ENCODE measurements at regions not wholly inside any gene's neighbourhood (a gene's known extent, or its start where the extent isn't known, plus 50 kb on each side); places are given as distances from the start of the nearest gene placed in this dataset.

DNA sequence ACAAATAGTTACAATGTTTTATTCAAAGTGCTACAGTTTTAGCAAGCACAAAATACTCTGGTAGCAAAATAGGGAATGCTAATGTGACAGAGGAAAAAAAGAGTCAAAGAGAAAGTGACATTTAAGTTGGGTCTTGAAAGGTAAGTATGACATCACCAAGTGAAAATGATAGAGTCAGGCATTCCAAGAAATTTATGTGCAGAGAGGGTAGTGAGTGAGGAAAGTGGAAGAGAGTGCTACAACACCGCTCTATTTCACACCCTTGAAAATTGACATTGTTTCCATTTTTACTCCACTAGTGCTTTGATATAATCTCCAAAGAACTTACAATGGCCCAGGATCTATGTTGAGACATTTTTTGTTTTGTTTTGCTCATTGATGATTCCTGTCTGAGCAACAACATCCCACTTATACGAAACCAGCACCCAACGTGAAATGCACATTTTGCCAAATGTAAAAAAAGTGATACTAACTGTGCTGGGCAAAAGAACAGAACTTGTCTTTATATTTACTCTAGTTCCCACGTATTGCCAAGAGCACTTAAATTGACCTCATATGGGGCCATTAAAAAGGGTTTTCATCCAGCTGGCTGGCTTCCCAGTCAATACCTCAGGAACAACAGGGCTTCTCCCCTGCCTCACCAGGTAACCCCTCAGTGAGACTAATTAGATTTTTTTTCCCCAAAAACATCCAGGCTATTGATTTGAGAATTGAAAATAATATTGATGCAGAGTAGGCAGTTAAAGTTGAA, 206.3 kb upstream of the NR5A2 start:
- TF ChIP-seq, protein P1, sequence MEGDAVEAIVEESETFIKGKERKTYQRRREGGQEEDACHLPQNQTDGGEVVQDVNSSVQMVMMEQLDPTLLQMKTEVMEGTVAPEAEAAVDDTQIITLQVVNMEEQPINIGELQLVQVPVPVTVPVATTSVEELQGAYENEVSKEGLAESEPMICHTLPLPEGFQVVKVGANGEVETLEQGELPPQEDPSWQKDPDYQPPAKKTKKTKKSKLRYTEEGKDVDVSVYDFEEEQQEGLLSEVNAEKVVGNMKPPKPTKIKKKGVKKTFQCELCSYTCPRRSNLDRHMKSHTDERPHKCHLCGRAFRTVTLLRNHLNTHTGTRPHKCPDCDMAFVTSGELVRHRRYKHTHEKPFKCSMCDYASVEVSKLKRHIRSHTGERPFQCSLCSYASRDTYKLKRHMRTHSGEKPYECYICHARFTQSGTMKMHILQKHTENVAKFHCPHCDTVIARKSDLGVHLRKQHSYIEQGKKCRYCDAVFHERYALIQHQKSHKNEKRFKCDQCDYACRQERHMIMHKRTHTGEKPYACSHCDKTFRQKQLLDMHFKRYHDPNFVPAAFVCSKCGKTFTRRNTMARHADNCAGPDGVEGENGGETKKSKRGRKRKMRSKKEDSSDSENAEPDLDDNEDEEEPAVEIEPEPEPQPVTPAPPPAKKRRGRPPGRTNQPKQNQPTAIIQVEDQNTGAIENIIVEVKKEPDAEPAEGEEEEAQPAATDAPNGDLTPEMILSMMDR (IDR thresholded peaks at IDR 0.05 in 4 of 5, conservative IDR thresholded peaks at IDR 0.05 in 1 of 5): no peak
- no peak for TF ChIP-seq POLR2A (IDR thresholded peaks at IDR 0.05)

All from gastrocnemius medialis (tissue), 4 donors.